Mammary epithelial cell (primary cell): ENCODE measurements at regions not wholly inside any gene's neighbourhood (a gene's known extent, or its start where the extent isn't known, plus 50 kb on each side); places are given as distances from the start of the nearest gene placed in this dataset.

Source experiments
- CTCF ChIP-seq, 2 donors: IDR thresholded peaks in 1 of 2; conservative IDR thresholded peaks in 1 of 2; 2 replicates each; pipeline ENCODE4 v1.5.1; 2011 to 2012; ENCODE audit warnings: inconsistent platforms in 2 of 2, low read length in 2 of 2, mild to moderate bottlenecking in 2 of 2, control low read depth in 1 of 2, low read depth in 1 of 2; ENCODE audit not compliant: insufficient read depth in 1 of 2; ENCODE audit errors: extremely low read depth in 1 of 2
- EZH2 ChIP-seq: IDR thresholded peaks from 2 replicates; pipeline ENCODE4 v1.6.1; 2012; ENCODE audit warnings: low read length, inconsistent platforms, borderline replicate concordance

- TF ChIP-seq CTCF (conservative IDR thresholded peaks at IDR 0.05 in 1 of 2, IDR thresholded peaks at IDR 0.05 in 1 of 2; ENCODE audit: extremely low read depth in 1 of 2, insufficient read depth in 1 of 2, low read depth in 1 of 2, low read length in 2 of 2) (no peak), EZH2 (no peak)
Measured at GRCh38 chr2:35468245-35468644, 887.3 kb upstream of the CRIM1 start.
